ENCODE measurements at regions not wholly inside any gene's neighbourhood (a gene's known extent, or its start where the extent isn't known, plus 50 kb on each side); places are given as distances from the start of the nearest gene placed in this dataset.

GRCh38 chr2:6069381-6069780 is 377.2 kb downstream of the SOX11 start:
- Histone ChIP-seq H3K27ac (ENCODE audit: low read length) (no peak overlapping the region), H3K9ac (ENCODE audit: low read depth, low read length) (no peak overlapping the region), H3K4me3 (ENCODE audit: low read depth in 1 of 2, low read length in 2 of 2) (no peak overlapping the region), H3K36me3 (ENCODE audit: insufficient read depth, low read length) (no peaks in the 10 kb centered on the region), H2AFZ (ENCODE audit: low read depth, low read length) (no peak overlapping the region), H3K27me3 (ENCODE audit: insufficient read depth, low read length, poor library complexity) (no peaks in the 10 kb centered on the region), H3K4me2 (ENCODE audit: insufficient read depth, low read length) (no peak overlapping the region), H3K9me3 (ENCODE audit: insufficient read depth, low read length, severe bottlenecking) (no peaks in the 10 kb centered on the region), H4K20me1 (ENCODE audit: insufficient read depth, low read length) (no peaks in the 10 kb centered on the region), H3K4me1 (ENCODE audit: insufficient read depth, low read length) (no peaks in the 10 kb centered on the region), H3K79me2 (ENCODE audit: insufficient read depth, low read length) (no peaks in the 10 kb centered on the region)
- ATAC-seq (ENCODE audit: insufficient read depth, low read depth) (no peak), DNase-seq (no peak)
- no peak for TF ChIP-seq EZH2 (IDR thresholded peaks at IDR 0.05; ENCODE audit: borderline replicate concordance, low read depth, low read length, severe bottlenecking)

- H4K20me1 ChIP-seq (ENCODE audit: insufficient read depth, low read length), result no peaks in the 10 kb centered on the region
- H2AFZ ChIP-seq (ENCODE audit: low read depth, low read length), result no peak overlapping the region
- ATAC-seq (ENCODE audit: insufficient read depth, low read depth), result no peak
- H3K27ac ChIP-seq (ENCODE audit: low read length), result no peak overlapping the region
- no peaks in the 10 kb centered on the region for H3K27me3 ChIP-seq (ENCODE audit: insufficient read depth, low read length, poor library complexity)
- H3K36me3 ChIP-seq (ENCODE audit: insufficient read depth, low read length), result no peaks in the 10 kb centered on the region
- H3K9me3 ChIP-seq (ENCODE audit: insufficient read depth, low read length, severe bottlenecking), result no peaks in the 10 kb centered on the region
- no peaks in the 10 kb centered on the region for H3K79me2 ChIP-seq (ENCODE audit: insufficient read depth, low read length)
- TF ChIP-seq, protein P1, sequence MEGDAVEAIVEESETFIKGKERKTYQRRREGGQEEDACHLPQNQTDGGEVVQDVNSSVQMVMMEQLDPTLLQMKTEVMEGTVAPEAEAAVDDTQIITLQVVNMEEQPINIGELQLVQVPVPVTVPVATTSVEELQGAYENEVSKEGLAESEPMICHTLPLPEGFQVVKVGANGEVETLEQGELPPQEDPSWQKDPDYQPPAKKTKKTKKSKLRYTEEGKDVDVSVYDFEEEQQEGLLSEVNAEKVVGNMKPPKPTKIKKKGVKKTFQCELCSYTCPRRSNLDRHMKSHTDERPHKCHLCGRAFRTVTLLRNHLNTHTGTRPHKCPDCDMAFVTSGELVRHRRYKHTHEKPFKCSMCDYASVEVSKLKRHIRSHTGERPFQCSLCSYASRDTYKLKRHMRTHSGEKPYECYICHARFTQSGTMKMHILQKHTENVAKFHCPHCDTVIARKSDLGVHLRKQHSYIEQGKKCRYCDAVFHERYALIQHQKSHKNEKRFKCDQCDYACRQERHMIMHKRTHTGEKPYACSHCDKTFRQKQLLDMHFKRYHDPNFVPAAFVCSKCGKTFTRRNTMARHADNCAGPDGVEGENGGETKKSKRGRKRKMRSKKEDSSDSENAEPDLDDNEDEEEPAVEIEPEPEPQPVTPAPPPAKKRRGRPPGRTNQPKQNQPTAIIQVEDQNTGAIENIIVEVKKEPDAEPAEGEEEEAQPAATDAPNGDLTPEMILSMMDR (IDR thresholded peaks at IDR 0.05; ENCODE audit: borderline replicate concordance, extremely low read depth, low read length, poor library complexity, severe bottlenecking), result no peak
- TF ChIP-seq EZH2 (IDR thresholded peaks at IDR 0.05; ENCODE audit: borderline replicate concordance, low read depth, low read length, severe bottlenecking), result no peak
- H3K9ac ChIP-seq (ENCODE audit: low read depth, low read length), result no peak overlapping the region
- no peak for DNase-seq
- no peak overlapping the region for H3K4me3 ChIP-seq (ENCODE audit: low read depth in 1 of 2, low read length in 2 of 2)
- H3K4me2 ChIP-seq (ENCODE audit: insufficient read depth, low read length), result no peak overlapping the region
- no peaks in the 10 kb centered on the region for H3K4me1 ChIP-seq (ENCODE audit: insufficient read depth, low read length)
Observed at GRCh38 chr2:6071519-6071918, 379.3 kb downstream of the SOX11 start.

DNA sequence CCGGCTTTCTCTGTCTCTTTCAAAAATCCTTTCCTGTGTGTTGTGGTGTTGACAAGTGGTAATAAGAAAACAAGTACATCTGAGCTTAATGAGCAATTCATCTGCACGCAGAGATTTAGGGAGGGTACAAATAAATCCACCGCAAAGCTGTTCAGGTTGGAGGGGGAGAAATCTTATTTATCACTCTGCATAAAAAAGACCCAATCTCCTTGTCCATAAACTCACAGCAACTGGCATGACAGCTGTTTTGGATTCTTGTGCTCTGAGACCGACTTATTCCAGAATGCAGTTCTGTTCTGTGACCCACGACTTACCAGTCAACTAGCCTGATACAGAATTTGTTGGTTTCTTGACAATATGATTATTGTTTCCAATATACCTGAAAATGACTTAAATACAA is 380.1 kb downstream of the SOX11 start:
- Histone ChIP-seq H3K27me3 (ENCODE audit: insufficient read depth, low read length, poor library complexity) (no peaks in the 10 kb centered on the region), H3K4me2 (ENCODE audit: insufficient read depth, low read length) (no peak overlapping the region), H4K20me1 (ENCODE audit: insufficient read depth, low read length) (no peaks in the 10 kb centered on the region), H3K27ac (ENCODE audit: low read length) (no peak overlapping the region), H3K4me1 (ENCODE audit: insufficient read depth, low read length) (no peaks in the 10 kb centered on the region), H2AFZ (ENCODE audit: low read depth, low read length) (no peak overlapping the region), H3K9me3 (ENCODE audit: insufficient read depth, low read length, severe bottlenecking) (no peaks in the 10 kb centered on the region), H3K36me3 (ENCODE audit: insufficient read depth, low read length) (no peaks in the 10 kb centered on the region), H3K4me3 (ENCODE audit: low read depth in 1 of 2, low read length in 2 of 2) (no peak overlapping the region), H3K79me2 (ENCODE audit: insufficient read depth, low read length) (no peaks in the 10 kb centered on the region), H3K9ac (ENCODE audit: low read depth, low read length) (no peak overlapping the region)
- DNase-seq (no peak), ATAC-seq (ENCODE audit: insufficient read depth, low read depth) (no peak)
- no peak for TF ChIP-seq EZH2 (IDR thresholded peaks at IDR 0.05; ENCODE audit: borderline replicate concordance, low read depth, low read length, severe bottlenecking)
- TF ChIP-seq, protein P1 (IDR thresholded peaks at IDR 0.05; ENCODE audit: borderline replicate concordance, extremely low read depth, low read length, poor library complexity, severe bottlenecking), result no peak

DNA sequence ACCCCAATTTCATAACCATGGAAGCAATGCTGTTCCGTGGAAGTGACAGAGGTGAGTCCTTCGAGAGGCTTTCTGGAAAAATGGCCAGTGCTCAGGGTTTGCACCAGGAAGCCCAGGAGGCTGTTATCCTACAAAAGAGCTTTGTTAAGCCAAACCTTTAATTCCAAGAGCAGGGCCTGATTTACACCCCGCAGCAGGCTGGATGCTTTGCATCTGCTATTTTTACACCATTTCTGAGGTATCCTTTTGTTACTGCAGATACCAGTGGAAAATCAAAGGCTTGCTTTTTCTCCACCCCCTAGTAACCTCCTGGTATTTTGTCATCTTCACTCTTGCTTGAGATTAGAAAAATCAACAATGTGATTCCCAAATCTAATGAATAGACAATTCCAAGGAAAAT is 380.6 kb downstream of the SOX11 start:
- Histone ChIP-seq H3K4me2 (ENCODE audit: insufficient read depth, low read length) (no peak overlapping the region), H3K4me3 (ENCODE audit: low read depth in 1 of 2, low read length in 2 of 2) (no peak overlapping the region), H3K4me1 (ENCODE audit: insufficient read depth, low read length) (no peaks in the 10 kb centered on the region), H3K36me3 (ENCODE audit: insufficient read depth, low read length) (no peaks in the 10 kb centered on the region), H3K27ac (ENCODE audit: low read length) (no peak overlapping the region), H3K9ac (ENCODE audit: low read depth, low read length) (no peak overlapping the region), H3K79me2 (ENCODE audit: insufficient read depth, low read length) (no peaks in the 10 kb centered on the region), H3K27me3 (ENCODE audit: insufficient read depth, low read length, poor library complexity) (no peaks in the 10 kb centered on the region), H4K20me1 (ENCODE audit: insufficient read depth, low read length) (no peaks in the 10 kb centered on the region), H3K9me3 (ENCODE audit: insufficient read depth, low read length, severe bottlenecking) (no peaks in the 10 kb centered on the region), H2AFZ (ENCODE audit: low read depth, low read length) (no peak overlapping the region)
- DNase-seq (no peak), ATAC-seq (ENCODE audit: insufficient read depth, low read depth) (no peak)
- TF ChIP-seq, protein P1 (IDR thresholded peaks at IDR 0.05; ENCODE audit: borderline replicate concordance, extremely low read depth, low read length, poor library complexity, severe bottlenecking), result no peak
- no peak for TF ChIP-seq EZH2 (IDR thresholded peaks at IDR 0.05; ENCODE audit: borderline replicate concordance, low read depth, low read length, severe bottlenecking)
